ENCODE measurements at regions not wholly inside any gene's neighbourhood (a gene's known extent, or its start where the extent isn't known, plus 50 kb on each side); places are given as distances from the start of the nearest gene placed in this dataset.

- Mint-ChIP-seq H3K27me3 (no peaks in the 10 kb centered on the region), H3K27ac (no peak overlapping the region), H3K4me1 (ENCODE audit: low read depth) (no peaks in the 10 kb centered on the region), H3K4me3 (ENCODE audit: low read depth) (no peak overlapping the region), H3K9me3 (ENCODE audit: low read depth) (peaks cover 84% of the 10 kb centered on the region), H3K36me3 (ENCODE audit: insufficient read depth) (peaks cover 11% of the 10 kb centered on the region)
- no peak for TF ChIP-seq CTCF (IDR thresholded peaks at IDR 0.05; ENCODE audit: unreplicated experiment)
- DNase-seq (ENCODE audit: low spot score, unreplicated experiment): no peak
Observed at GRCh38 chr16:35908942-35909341, 2449.5 kb downstream of the TP53TG3F start.

GRCh38 chr16:35909351-35909954 lies 2450.0 kb downstream of the TP53TG3F start:
- Mint-ChIP-seq H3K4me1 (ENCODE audit: low read depth) (no peaks in the 10 kb centered on the region), H3K27ac (no peak overlapping the region), H3K9me3 (ENCODE audit: low read depth) (peaks cover 83% of the 10 kb centered on the region), H3K36me3 (ENCODE audit: insufficient read depth) (peaks cover 11% of the 10 kb centered on the region), H3K4me3 (ENCODE audit: low read depth) (no peak overlapping the region), H3K27me3 (no peaks in the 10 kb centered on the region)
- no peak for DNase-seq (ENCODE audit: low spot score, unreplicated experiment)
- no peak for TF ChIP-seq CTCF (IDR thresholded peaks at IDR 0.05; ENCODE audit: unreplicated experiment)

DNA sequence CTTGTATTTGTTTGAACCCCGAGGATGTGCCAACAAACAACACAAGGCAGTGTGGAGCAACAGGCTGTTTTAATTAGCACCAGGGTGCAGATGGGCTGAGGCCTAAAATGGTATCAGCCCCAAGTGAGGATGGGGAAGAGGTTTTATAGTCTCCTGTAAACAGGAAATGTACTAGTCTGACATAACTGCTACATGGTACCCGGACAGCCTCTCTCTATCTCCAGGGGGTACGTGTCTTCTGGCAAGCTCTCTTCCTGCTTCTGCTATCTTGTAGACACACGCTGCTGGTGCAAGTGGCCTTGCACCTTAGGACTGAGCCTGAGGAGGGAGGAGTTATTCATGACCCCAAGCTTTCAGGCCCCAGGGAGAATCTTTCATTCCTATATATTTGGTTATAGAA lies 2451.0 kb downstream of the TP53TG3F start:
- Mint-ChIP-seq H3K4me3 (ENCODE audit: low read depth) (no peak overlapping the region), H3K27ac (no peak overlapping the region), H3K4me1 (ENCODE audit: low read depth) (no peaks in the 10 kb centered on the region), H3K27me3 (no peaks in the 10 kb centered on the region), H3K36me3 (ENCODE audit: insufficient read depth) (peaks cover 11% of the 10 kb centered on the region), H3K9me3 (ENCODE audit: low read depth) (peaks cover 80% of the 10 kb centered on the region)
- TF ChIP-seq CTCF (IDR thresholded peaks at IDR 0.05; ENCODE audit: unreplicated experiment): no peak
- no peak for DNase-seq (ENCODE audit: low spot score, unreplicated experiment)

DNA sequence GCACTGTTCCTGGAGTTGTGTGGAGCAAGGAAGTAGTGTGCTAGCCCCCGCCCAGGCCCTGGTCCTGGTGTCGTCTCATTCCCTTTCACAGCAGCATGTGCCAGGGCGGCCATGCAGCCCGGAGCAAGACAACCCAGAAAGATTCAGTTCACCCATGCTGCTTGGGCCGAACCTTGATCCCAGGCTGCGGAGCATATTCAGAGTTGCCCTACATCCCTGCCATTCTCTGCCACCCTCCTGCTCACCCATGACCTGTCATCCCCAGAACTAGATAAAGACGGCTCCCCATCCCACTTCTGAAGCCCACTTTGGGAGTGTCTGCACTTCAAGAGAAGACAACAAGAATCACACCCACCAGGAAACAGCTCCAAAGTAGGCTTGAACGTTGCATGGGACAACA lies 2452.5 kb downstream of the TP53TG3F start:
- no peak for DNase-seq (ENCODE audit: low spot score, unreplicated experiment)

GRCh38 chr16:35931722-35932121 lies 2472.3 kb downstream of the TP53TG3F start:
- Mint-ChIP-seq H3K27ac (no peak overlapping the region), H3K36me3 (ENCODE audit: insufficient read depth) (no peaks in the 10 kb centered on the region), H3K4me1 (ENCODE audit: low read depth) (no peaks in the 10 kb centered on the region), H3K9me3 (ENCODE audit: low read depth) (peaks cover 22% of the 10 kb centered on the region), H3K27me3 (no peaks in the 10 kb centered on the region), H3K4me3 (ENCODE audit: low read depth) (no peak overlapping the region)
- no peak for DNase-seq (ENCODE audit: low spot score, unreplicated experiment)
- TF ChIP-seq CTCF (IDR thresholded peaks at IDR 0.05; ENCODE audit: unreplicated experiment): no peak

More for the DNA sequence above, 2452.5 kb downstream of the TP53TG3F start:
- H3K36me3 Mint-ChIP-seq (ENCODE audit: insufficient read depth): peaks cover 9% of the 10 kb centered on the region
- no peak overlapping the region for H3K4me3 Mint-ChIP-seq (ENCODE audit: low read depth)
- H3K27ac Mint-ChIP-seq: no peak overlapping the region
- TF ChIP-seq CTCF (IDR thresholded peaks at IDR 0.05; ENCODE audit: unreplicated experiment): no peak
- H3K9me3 Mint-ChIP-seq (ENCODE audit: low read depth): peaks cover 65% of the 10 kb centered on the region
- no peaks in the 10 kb centered on the region for H3K4me1 Mint-ChIP-seq (ENCODE audit: low read depth)
- H3K27me3 Mint-ChIP-seq: no peaks in the 10 kb centered on the region

Data from progenitor cell of endocrine pancreas (in vitro differentiated cells).